ENCODE measurements at regions not wholly inside any gene's neighbourhood (a gene's known extent, or its start where the extent isn't known, plus 50 kb on each side); places are given as distances from the start of the nearest gene placed in this dataset.

DNA sequence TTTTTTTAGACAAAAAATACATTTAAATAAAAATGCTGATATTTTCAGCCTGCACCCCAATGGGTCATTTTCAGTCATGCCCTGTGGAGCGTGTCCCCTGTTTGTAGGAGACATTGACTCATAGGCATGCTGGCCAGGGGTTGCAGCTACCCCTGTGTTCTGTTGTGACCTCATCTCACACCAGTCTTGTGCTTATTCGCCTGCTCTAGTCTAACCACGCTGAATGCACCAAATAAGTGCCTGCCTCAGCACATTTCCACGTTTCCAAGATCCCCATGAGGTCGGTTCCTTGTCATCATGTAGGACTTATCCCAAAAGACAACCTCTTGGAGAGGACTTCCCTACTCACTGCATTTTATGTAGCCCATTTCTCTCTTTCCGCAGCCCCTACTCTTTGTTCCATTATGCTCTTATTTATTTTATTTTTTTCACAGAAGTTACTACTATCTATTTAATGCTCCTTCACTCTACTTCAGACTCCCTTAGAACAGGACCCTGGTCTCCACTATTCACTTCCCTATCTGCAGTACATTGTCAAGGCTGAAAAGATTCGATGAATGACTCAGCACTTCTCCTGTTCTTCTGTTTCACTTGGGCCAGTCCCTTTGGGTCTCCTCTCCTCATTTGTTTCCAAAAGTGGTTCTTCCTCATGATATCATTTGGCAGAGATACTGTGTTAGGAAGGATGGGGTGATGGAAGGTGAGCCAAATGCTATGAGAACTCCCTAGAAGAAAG, 109.7 kb downstream of the MSL3 start:
- TF ChIP-seq, protein P1, sequence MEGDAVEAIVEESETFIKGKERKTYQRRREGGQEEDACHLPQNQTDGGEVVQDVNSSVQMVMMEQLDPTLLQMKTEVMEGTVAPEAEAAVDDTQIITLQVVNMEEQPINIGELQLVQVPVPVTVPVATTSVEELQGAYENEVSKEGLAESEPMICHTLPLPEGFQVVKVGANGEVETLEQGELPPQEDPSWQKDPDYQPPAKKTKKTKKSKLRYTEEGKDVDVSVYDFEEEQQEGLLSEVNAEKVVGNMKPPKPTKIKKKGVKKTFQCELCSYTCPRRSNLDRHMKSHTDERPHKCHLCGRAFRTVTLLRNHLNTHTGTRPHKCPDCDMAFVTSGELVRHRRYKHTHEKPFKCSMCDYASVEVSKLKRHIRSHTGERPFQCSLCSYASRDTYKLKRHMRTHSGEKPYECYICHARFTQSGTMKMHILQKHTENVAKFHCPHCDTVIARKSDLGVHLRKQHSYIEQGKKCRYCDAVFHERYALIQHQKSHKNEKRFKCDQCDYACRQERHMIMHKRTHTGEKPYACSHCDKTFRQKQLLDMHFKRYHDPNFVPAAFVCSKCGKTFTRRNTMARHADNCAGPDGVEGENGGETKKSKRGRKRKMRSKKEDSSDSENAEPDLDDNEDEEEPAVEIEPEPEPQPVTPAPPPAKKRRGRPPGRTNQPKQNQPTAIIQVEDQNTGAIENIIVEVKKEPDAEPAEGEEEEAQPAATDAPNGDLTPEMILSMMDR (conservative IDR thresholded peaks at IDR 0.05; ENCODE audit: low read depth, low read length): no peak
- TF ChIP-seq EZH2 (IDR thresholded peaks at IDR 0.05; ENCODE audit: borderline replicate concordance, low read depth, low read length, poor library complexity, severe bottlenecking): no peak
